Dermis microvascular lymphatic vessel endothelial cell (primary cell): ENCODE measurements at regions not wholly inside any gene's neighbourhood (a gene's known extent, or its start where the extent isn't known, plus 50 kb on each side); places are given as distances from the start of the nearest gene placed in this dataset.
A peak's percentile ranks its signal among the peaks of the same experiment; 100 is the strongest.
"Not testable (repeated sequence)": the region's sequence is repeated elsewhere in the genome, so short reads cannot be mapped to it uniquely, and the experiment has no call there.

Experiments
- DNase-seq, 2 donors: peaks; one replicate each; pipeline versions ENCODE4 v3.0.0 to v3.0.0-alpha.2; 2010; ENCODE audit warnings: low read depth in 2 of 2

DNA sequence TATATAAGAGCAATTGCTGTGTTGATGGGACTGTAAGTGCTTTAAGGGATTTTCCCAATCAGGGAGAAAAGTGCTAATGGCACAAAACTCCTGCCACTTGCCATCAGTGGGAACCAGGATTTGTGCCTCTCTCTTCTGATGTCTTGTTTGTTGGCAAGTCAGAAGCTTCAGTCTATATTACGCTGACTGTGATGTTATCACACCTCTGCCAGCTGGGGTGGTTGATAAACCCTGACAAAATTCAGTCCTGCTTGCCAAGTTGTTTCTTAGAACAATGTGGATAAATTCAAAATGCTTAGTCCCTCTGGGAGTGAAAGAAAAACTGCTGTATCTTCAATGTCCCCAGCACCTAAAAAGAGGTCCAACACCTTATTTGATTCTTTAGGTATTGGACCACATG lies 161.4 kb upstream of the FBXL7 start:
- no peak for DNase-seq

DNA sequence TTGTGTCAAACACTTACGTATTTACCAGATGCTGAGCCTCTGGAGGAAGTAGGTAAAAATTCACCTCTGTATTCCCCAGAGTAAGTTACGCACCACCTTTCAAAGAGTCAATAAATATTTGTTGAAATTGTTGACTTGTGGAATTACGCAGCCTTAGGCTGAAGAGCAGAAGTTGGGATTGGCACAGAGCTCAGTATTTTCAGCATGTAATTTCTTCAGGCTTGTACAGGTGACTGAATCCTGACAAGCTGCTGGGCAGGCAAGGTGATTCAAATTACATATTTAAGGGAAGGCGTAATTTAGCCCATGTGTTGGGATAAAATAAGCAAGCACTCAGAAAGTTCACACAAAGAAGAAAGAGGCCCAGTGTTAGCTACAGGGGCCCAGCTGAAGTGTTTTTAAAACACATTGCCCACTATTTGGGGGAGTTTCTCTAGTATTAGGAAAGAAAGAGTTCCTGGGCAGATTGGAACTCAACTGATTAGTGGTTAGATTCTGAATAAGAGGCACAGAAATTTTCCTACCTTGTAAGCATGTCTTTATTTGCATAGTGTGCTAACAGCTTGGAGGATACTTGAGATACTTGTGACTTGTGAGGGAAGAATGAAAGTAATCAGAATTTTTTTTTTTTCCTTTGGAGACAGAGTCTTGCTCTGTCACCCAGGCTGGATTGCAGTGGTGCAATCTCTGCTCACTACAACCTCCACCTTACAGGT lies 165.3 kb upstream of the FBXL7 start:
- no peak for DNase-seq

DNA sequence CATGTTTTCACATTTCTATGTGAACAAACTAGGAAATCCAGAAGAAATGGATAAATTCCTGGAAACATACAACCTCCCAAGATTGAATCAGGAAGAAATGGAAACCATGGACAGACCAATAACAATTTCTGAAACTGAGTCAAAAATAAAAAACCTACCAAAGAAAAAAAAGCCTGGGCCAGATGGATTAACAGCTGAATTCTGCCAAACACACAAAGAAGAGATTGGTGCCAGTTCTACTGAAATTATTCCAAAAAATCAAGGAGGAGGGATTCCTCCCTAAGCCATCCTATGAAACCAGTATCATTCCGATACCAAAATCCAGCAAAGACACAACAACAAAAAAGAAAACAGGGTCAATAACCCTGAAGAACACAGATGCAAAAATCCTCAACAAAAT lies 166.9 kb upstream of the FBXL7 start:
- no peak for DNase-seq

DNA sequence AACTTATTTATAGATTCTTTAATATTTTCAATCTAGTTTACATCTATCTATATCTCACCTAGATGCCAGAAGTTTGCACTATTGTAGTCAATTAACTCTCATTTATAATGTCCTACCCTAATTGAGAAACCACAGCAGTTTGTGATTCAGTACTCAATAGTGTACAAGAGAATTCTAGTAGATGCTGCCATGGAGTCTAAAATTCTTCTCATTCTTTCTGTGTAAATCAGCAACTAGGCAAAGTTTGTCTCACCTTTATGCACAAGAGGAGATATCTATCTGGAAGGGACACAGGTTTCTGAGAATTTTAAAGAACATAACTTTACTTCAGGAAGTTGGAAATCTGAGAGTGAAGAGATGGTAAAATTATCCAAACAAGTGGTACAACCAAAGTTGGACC lies 173.0 kb upstream of the FBXL7 start:
- no peak for DNase-seq

DNA sequence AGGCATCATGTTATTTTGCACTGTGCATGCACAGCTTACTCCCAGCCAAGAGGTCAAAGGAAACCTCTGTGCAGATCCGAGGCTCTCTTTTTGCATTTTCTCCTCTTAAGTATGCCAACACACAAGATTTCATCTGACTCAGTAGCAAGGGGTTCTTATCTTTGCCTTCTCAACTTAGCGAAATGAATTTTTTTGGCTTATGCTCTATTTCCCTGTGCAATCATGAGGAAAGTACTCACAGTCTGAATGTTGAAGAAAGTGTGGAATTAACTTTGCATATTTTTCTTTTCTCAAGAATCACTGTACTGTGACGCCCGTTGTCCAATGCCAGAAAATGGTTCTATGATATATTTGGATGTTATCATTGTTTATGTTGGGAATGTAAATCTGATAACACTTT lies 173.5 kb upstream of the FBXL7 start:
- DNase-seq, result no peak

- no peak for DNase-seq
Measured at GRCh38 chr5:15322421-15322820, 177.6 kb upstream of the FBXL7 start.

DNA sequence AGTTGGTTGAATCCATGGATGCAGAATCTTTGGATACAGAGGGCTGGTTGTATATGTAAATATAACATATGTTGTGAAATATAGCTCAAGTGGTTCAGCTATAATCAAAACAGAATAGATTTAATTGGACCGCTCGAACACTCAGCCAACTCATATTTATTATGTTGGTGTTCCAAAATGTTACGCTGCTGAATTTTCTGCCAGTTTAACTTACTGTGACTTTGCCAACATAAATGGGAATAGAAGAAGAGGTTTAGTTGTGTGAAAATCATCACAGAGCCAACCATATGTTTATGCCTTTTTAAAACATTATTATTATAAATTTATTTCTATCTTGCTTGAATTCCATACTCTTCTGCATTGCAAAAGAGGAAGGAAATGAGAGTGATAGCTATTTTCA lies 178.2 kb upstream of the FBXL7 start:
- DNase-seq, result no peak

DNA sequence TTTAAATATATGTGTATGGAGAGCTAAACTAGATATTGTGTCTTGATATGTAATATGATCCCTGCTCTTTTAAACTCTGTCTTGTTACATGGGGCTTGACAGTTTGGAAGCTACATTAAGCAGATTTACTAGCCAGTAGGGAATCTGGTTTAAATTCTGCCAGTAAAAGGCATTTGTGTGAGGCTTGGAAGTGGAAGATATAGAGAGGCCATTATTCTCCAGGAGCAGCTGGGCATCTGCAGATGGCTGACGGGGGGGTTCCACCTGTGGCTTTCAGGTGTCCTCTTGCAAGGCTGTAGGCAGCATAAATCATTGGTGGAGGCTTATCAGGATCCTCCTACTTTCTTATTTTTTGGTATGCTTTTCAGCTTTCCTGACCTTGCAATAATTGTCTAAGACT lies 179.1 kb upstream of the FBXL7 start:
- no peak for DNase-seq

DNA sequence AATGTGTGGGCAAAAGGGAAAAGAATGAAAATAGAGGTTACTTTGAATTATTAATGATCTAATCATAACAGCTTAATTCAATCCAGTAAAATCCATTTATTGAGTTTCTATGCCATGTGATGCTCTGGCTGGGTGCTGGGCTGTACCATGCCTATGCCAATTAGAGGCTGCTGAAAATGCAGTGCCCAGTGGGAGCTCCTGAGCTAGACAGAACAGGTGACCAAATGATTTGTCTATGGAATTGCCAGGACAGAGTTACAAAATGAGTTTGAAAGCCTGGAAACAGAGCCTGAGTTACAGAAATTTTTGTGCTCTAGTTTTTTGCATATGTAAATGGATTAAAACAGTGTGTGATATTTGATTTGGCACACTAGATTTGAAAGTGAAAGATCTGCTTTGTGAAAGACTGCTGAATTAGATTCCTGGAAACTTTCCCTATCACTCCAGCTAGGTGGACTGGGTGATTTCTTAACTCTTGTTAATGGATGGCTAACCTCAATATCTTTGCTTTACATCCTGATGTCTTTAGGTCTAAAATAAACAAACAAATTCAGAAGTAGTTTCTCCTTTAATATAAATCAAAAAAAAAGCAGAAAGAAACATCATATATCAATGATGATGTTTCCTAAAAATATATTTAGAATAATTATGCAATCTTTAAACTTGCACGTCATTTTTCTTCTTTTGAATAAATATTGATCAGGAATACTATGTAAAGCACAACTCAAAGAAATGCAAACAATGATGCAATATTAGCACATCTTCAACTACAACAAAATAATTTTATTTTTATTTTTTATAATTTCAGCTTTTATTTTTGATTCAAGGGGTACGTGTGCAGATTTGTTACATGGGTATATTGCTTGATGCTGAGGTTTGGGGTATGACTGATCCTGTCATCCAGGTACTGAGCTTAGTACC lies 194.8 kb upstream of the FBXL7 start:
- no peak for DNase-seq

GRCh38 chr5:15304066-15304731 lies 195.8 kb upstream of the FBXL7 start:
- DNase-seq, result no peak

GRCh38 chr5:15300141-15300540 lies 199.8 kb upstream of the FBXL7 start:
- DNase-seq, result no peak

- DNase-seq, result peak; percentile 16 to 21
Measured at GRCh38 chr5:15290953-15291352, 209.0 kb upstream of the FBXL7 start.

DNA sequence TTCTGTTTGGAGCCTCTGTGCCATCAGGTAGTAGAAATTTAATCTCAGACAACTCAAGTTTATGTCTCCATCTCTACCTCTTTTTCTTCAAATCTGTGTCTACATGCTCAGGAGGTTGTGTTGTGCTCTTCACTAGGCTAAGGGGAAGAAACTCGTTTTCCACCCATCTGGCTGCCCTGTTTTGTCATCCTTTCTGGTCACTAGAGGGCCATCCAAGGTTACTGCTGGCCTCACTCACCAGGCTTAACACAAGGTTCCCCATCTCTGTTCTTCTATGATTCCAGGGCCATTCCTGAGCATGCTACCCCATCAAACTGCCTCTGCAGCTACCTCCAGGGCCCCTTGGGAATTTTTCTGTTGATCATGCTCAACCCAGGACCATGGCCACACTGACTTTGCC lies 213.3 kb upstream of the FBXL7 start:
- DNase-seq, result peak; percentile 25 to 38

DNA sequence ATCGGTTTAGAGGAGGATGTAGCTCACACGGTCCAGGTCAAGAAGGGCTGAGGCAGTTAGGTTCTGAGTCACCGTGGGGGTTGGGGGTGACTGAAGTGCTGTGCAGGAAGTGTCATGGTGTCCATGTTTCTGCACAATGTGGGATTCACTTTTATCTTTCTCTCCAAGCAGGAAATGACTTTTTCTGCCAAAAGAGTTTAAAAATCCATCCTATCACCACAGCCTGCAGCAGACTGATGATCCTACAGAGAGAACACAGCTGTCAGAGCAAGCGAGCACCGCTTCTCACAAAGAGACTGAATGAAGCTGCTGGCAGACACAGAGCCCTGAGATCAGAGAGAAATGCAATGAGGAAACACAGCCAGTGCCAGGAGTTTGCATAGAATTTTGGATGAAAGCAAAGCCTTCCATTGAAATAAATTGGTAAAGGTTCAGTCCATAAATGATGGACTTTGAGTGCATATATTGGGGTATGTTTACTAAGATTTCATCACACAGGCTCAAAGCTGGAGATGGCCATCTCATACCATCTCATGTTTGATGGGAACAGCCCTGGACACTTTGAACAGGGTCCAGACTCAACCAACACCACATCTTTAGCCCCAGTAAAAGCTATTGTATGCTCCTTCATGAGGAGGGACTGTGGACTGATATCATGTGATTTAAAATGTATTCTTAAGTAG lies 213.9 kb upstream of the FBXL7 start:
- peak; percentile 80 to 83 for DNase-seq

DNA sequence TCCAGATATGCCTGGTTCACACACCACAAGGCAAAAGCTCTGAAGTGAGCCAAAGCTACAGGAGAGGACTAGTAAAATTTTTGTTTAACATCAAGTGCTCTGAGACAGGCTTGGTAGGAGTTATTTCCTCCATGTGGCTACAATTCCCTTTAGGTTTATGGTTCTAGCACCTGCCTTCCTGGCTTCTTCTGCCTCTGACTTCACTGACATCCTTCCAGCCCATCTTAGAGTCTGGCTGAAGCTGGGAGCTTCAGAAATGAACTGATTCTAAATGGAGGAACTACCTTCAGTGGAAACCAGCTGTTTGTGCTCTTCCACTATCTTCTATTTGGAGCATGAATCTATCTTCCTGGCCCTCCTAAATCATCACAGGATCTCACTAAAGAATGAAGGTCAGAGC lies 215.3 kb upstream of the FBXL7 start:
- DNase-seq, result no peak

DNA sequence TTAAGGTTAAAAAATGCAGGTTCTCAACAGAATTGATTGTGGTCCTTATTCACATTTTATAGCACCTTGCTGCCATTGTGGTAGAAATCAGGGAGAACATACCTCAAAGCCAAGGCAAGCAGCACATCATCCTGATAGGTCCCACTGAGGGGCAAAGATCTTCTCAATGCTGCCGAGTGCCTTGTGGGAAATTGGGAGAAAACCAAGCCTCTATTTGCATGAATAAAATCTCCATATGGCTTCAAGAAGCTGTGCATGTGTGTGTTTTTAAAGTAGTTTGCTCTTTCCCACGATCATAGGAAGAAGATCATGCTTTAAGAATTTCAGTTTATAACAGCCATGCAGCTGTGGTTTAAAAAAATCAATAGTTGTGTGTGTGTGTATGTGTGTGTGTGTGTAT lies 216.9 kb upstream of the FBXL7 start:
- DNase-seq, result no peak

GRCh38 chr5:15282611-15283010 lies 217.4 kb upstream of the FBXL7 start:
- DNase-seq, result no peak

DNA sequence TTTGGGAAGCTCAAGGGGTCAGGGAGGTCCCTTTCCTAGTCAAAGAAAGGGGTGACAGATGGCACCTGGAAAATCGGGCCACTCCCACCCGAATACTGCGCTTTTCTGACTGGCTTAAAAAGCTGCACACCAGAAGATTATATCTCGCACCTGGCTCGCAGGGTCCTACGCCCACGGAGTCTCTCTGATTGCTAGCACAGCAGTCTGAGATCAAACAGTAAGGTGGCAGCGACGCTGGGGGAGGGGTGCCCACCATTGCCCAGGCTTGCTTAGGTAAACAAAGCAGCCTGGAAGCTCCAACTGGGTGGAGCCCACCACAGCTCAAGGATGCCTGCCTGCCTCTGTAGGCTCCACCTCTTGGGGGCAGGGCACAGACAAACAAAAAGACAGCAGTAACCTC lies 228.4 kb upstream of the FBXL7 start:
- not testable (repeated sequence) for DNase-seq

DNA sequence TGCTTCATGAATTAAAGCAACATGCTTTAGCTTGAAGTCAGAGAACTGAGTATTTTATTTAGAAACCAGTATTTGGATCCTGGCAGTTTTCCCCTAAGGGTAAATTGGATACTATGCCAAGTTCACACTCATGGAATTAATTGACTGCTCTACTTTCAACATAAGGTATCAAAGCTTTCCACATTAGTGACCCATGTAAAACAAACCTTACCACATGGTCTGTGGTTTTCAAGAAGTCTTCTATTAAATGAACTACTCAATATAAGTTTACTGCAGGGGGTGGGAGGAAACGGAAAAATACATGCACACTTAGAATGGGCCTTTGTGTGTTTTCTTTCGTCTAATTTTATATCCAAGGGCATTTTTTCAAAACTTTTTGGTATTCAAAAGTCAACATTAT lies 232.0 kb upstream of the FBXL7 start:
- DNase-seq, result no peak

DNA sequence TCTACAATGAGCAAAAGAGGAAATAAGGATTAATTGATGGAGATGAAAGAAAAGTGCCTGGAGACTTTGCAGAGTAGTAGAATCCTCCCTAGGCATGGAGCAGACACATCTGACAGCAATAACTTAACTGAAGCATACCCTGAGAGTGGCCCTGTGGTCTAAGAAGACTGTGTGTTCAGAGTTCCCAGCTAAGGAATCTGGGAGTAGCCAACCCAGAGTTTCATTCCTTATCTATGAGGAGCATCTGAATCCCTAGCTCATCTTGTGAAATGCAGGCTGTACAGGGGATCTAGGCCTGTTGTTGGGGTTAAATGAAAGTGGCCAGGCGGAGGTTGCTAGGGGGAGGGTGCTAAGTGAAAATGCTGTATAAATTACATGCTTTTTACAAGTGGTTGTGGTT lies 233.1 kb upstream of the FBXL7 start:
- no peak for DNase-seq

DNA sequence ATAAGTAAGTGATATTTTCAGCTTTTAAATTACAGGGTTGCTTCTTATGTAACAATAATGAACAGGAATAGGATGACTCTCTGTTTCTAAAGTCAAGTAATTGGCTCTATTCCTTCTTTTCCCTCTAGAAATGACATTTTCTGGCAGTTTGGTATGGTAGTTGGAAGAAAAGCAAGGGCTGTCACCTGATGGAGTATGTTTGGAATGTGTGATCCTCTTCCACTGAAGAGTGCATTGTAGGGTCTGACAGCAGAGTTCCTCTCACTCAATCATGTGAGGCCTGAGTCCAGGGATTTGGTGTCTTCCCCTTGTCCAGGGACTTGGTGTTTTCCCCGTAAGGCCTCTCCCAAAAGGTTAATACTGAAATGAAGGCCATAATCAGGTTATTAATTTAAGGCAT lies 233.8 kb upstream of the FBXL7 start:
- DNase-seq, result no peak

DNA sequence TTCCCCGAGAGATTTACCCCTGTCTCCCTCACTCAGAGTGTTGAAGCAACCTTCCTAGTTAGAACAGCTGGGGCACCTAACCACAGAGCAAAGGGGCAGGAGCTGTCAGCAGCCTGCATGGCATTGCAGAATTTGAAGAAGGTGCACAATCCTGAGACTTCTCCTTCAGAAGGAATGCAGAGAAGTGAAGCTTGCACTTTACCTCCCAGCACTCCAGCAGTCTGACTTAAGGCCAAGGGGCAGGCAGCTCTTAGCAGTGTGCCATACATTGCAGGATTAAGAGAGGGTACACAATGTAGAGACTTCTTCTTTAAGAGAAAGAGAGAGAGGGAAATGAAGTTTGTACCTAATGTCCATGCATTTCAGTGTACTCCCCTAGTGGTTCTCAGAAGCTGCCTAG lies 236.0 kb upstream of the FBXL7 start:
- no peak for DNase-seq
